DOHH2 (cell line): ENCODE measurements at regions not wholly inside any gene's neighbourhood (a gene's known extent, or its start where the extent isn't known, plus 50 kb on each side); places are given as distances from the start of the nearest gene placed in this dataset.

Experiments used
- H3F3A ChIP-seq: fragments of 200-600 bp; sonication (generic), shearing (Covaris generic); 2 replicates; pipeline ENCODE4 v1.6.0; 2016; ENCODE audit warnings: antibody characterized with exemption, mild to moderate bottlenecking; ENCODE audit not compliant: control insufficient read depth, insufficient read depth
- H3K27ac ChIP-seq: fragments of 200-600 bp; sonication (generic); 2 replicates; pipeline ENCODE4 v1.5.1; 2014; ENCODE audit warnings: low read depth, mild to moderate bottlenecking, low read length, moderate library complexity
- H3K27me3 ChIP-seq: fragments of 200-600 bp; sonication (generic); 2 replicates; pipeline ENCODE4 v1.6.1; 2014; ENCODE audit warnings: mild to moderate bottlenecking, low read length, mixed read lengths; ENCODE audit not compliant: control insufficient read depth
- H3K36me3 ChIP-seq: fragments of 200-600 bp; sonication (generic); 2 replicates; pipeline ENCODE4 v1.6.1; 2014; ENCODE audit warnings: mild to moderate bottlenecking, low read length, moderate library complexity, mixed read lengths; ENCODE audit not compliant: control insufficient read depth
- H3K4me1 ChIP-seq: fragments of 200-600 bp; sonication (generic); 2 replicates; pipeline ENCODE4 v1.6.1; 2014; ENCODE audit warnings: mild to moderate bottlenecking, low read length, mixed read lengths; ENCODE audit not compliant: control insufficient read depth
- H3K4me2 ChIP-seq: fragments of 200-600 bp; sonication (generic); 2 replicates; pipeline ENCODE4 v1.6.0; 2014; ENCODE audit warnings: mild to moderate bottlenecking, low read length, moderate library complexity
- H3K4me3 ChIP-seq: fragments of 200-600 bp; sonication (generic); 2 replicates; pipeline ENCODE4 v1.5.1; 2014; ENCODE audit warnings: mild to moderate bottlenecking, low read length, mixed read lengths
- H3K79me2 ChIP-seq: fragments of 200-600 bp; sonication (generic); 2 replicates; pipeline ENCODE4 v1.6.1; 2014; ENCODE audit warnings: mild to moderate bottlenecking, low read length, mixed read lengths; ENCODE audit not compliant: control insufficient read depth
- H3K9me2 ChIP-seq: fragments of 200-600 bp; sonication (generic); replicated peaks from 2 replicates; pipeline ENCODE4 v1.6.1; 2014; ENCODE audit warnings: mild to moderate bottlenecking, low read length, mixed read lengths; ENCODE audit not compliant: control insufficient read depth
- H3K9me3 ChIP-seq: fragments of 200-600 bp; sonication (generic); 2 replicates; pipeline ENCODE4 v1.6.1; 2014; ENCODE audit warnings: antibody characterized with exemption, low read length, mixed read lengths; ENCODE audit not compliant: control insufficient read depth, insufficient read depth
- H4K20me1 ChIP-seq: fragments of 200-600 bp; sonication (generic); 2 replicates; pipeline ENCODE4 v1.6.0; 2014; ENCODE audit warnings: low read depth, mild to moderate bottlenecking, antibody characterized with exemption, low read length, moderate library complexity; ENCODE audit not compliant: control insufficient read depth, insufficient read depth
- CTCF ChIP-seq: fragments of 200-600 bp; sonication (generic); IDR thresholded peaks from one replicate; pipeline ENCODE4 v1.5.1; 2014; ENCODE audit warnings: antibody characterized with exemption, mild to moderate bottlenecking, low read depth, low read length; ENCODE audit not compliant: poor library complexity, severe bottlenecking
- EZH2phosphoT487 ChIP-seq: fragments of 200-600 bp; sonication (generic); IDR thresholded peaks from 2 replicates; pipeline ENCODE4 v1.6.1; 2017; ENCODE audit warnings: borderline replicate concordance, mild to moderate bottlenecking, antibody characterized with exemption, low read length, moderate library complexity, mixed read lengths

- Histone ChIP-seq H3K9me2 (no peaks in the 10 kb centered on the region), H3K27ac (no peak overlapping the region), H3K4me1 (no peaks in the 10 kb centered on the region), H3K36me3 (no peaks in the 10 kb centered on the region), H3F3A (no peaks in the 10 kb centered on the region), H3K4me3 (no peak overlapping the region), H4K20me1 (no peaks in the 10 kb centered on the region), H3K4me2 (no peak overlapping the region), H3K9me3 (no peaks in the 10 kb centered on the region), H3K27me3 (no peaks in the 10 kb centered on the region; the same call in 1 of the 2 replicates), H3K79me2 (no peaks in the 10 kb centered on the region)
- no peak for TF ChIP-seq EZH2phosphoT487
Observed at GRCh38 chr1:208332036-208332773, 88.0 kb upstream of the PLXNA2 start.

- H3K4me1 ChIP-seq = no peaks in the 10 kb centered on the region
- H3K79me2 ChIP-seq = no peaks in the 10 kb centered on the region
- no peaks in the 10 kb centered on the region for H3K9me2 ChIP-seq
- H3K4me2 ChIP-seq = no peak overlapping the region
- no peak overlapping the region for H3K4me3 ChIP-seq
- no peaks in the 10 kb centered on the region for H4K20me1 ChIP-seq
- no peak overlapping the region for H3K27ac ChIP-seq
- TF ChIP-seq EZH2phosphoT487 = no peak
- no peak for TF ChIP-seq CTCF
- H3K9me3 ChIP-seq = no peaks in the 10 kb centered on the region
- no peaks in the 10 kb centered on the region for H3K36me3 ChIP-seq
- H3K27me3 ChIP-seq = no peaks in the 10 kb centered on the region; the same call in 1 of the 2 replicates
- H3F3A ChIP-seq = no peaks in the 10 kb centered on the region
Observed at GRCh38 chr1:208332774-208333126, 88.6 kb upstream of the PLXNA2 start.

- Histone ChIP-seq H3F3A (no peaks in the 10 kb centered on the region), H4K20me1 (no peaks in the 10 kb centered on the region), H3K79me2 (no peaks in the 10 kb centered on the region), H3K9me3 (no peaks in the 10 kb centered on the region), H3K4me2 (no peak overlapping the region), H3K27me3 (no peaks in the 10 kb centered on the region; the same call in 1 of the 2 replicates), H3K9me2 (no peaks in the 10 kb centered on the region), H3K27ac (no peak overlapping the region), H3K4me3 (no peak overlapping the region), H3K36me3 (no peaks in the 10 kb centered on the region), H3K4me1 (no peaks in the 10 kb centered on the region)
- TF ChIP-seq EZH2phosphoT487 = no peak
- TF ChIP-seq CTCF = no peak
Observed at GRCh38 chr1:208333676-208334075, 89.5 kb upstream of the PLXNA2 start.

- no peak overlapping the region for H3K27ac ChIP-seq
- H3K9me3 ChIP-seq = no peaks in the 10 kb centered on the region
- no peak overlapping the region for H3K4me2 ChIP-seq
- H4K20me1 ChIP-seq = no peaks in the 10 kb centered on the region
- H3K79me2 ChIP-seq = no peaks in the 10 kb centered on the region
- no peaks in the 10 kb centered on the region for H3K9me2 ChIP-seq
- no peak for TF ChIP-seq EZH2phosphoT487
- no peak for TF ChIP-seq CTCF
- H3F3A ChIP-seq = no peaks in the 10 kb centered on the region
- H3K4me1 ChIP-seq = no peaks in the 10 kb centered on the region
- no peaks in the 10 kb centered on the region; the same call in 1 of the 2 replicates for H3K27me3 ChIP-seq
- no peaks in the 10 kb centered on the region for H3K36me3 ChIP-seq
- no peak overlapping the region for H3K4me3 ChIP-seq
Observed at GRCh38 chr1:208335371-208336136, 91.4 kb upstream of the PLXNA2 start.
